SU-DHL-6 (cell line): ENCODE measurements at regions not wholly inside any gene's neighbourhood (a gene's known extent, or its start where the extent isn't known, plus 50 kb on each side); places are given as distances from the start of the nearest gene placed in this dataset.

Experiments
- EZH2phosphoT487 ChIP-seq: fragments of 200-600 bp; sonication (generic), shearing (Covaris generic); conservative IDR thresholded peaks from 2 replicates; pipeline ENCODE4 v1.6.1; 2018; ENCODE audit warnings: mild to moderate bottlenecking, antibody characterized with exemption, low read length, moderate library complexity, mixed read lengths
- TF ChIP-seq, protein P1 (sequence below): fragments of 200-600 bp; sonication (generic); IDR thresholded peaks from one replicate; pipeline ENCODE4 v1.5.1; 2017; ENCODE audit warnings: antibody characterized with exemption, mild to moderate bottlenecking, low read length, moderate library complexity; ENCODE audit not compliant: insufficient read depth, poor library complexity, severe bottlenecking

DNA sequence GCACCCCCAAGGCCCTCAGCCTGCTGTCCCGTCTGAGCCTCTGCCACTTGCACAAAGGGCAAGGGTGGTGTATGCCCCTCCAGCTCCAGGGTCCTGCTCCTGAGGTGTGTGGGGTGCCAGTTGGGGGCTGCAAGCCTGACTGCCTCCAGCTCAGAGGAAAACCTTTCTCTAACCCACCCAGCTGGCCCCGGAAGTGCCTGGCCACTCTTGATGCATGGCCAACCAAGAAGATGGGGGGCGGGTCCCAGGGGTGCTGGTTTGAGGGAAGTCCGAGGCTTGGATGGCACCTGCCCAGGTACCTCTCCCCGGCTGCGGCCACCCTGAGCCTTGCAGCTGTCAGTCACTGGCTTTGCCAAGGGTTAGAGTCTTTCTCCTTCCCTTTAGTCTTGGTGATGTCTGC lies 112.6 kb upstream of the TMPRSS2 start:
- TF ChIP-seq, protein P1, sequence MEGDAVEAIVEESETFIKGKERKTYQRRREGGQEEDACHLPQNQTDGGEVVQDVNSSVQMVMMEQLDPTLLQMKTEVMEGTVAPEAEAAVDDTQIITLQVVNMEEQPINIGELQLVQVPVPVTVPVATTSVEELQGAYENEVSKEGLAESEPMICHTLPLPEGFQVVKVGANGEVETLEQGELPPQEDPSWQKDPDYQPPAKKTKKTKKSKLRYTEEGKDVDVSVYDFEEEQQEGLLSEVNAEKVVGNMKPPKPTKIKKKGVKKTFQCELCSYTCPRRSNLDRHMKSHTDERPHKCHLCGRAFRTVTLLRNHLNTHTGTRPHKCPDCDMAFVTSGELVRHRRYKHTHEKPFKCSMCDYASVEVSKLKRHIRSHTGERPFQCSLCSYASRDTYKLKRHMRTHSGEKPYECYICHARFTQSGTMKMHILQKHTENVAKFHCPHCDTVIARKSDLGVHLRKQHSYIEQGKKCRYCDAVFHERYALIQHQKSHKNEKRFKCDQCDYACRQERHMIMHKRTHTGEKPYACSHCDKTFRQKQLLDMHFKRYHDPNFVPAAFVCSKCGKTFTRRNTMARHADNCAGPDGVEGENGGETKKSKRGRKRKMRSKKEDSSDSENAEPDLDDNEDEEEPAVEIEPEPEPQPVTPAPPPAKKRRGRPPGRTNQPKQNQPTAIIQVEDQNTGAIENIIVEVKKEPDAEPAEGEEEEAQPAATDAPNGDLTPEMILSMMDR, result no peak
- no peak for TF ChIP-seq EZH2phosphoT487
